Left ventricle myocardium inferior (tissue), 1 donor: ENCODE measurements at regions not wholly inside any gene's neighbourhood (a gene's known extent, or its start where the extent isn't known, plus 50 kb on each side); places are given as distances from the start of the nearest gene placed in this dataset.
A peak's percentile ranks its signal among the peaks of the same experiment; 100 is the strongest.

ENCODE experiments used
- DNase-seq: peaks from one replicate; pipeline ENCODE4 v3.0.0-alpha.2; 2020
- H3K27ac ChIP-seq: fragments of 200-600 bp; replicated peaks from 2 replicates; pipeline ENCODE4 v1.8.0; 2021
- H3K27me3 ChIP-seq: fragments of 200-600 bp; 2 replicates; pipeline ENCODE4 v1.8.0; 2021; ENCODE audit warnings: low read depth
- H3K36me3 ChIP-seq: fragments of 200-600 bp; 2 replicates; pipeline ENCODE4 v1.8.0; 2021
- H3K4me1 ChIP-seq: fragments of 200-600 bp; 2 replicates; pipeline ENCODE4 v1.8.0; 2021
- H3K4me3 ChIP-seq: fragments of 200-600 bp; 2 replicates; pipeline ENCODE4 v1.8.0; 2021; ENCODE audit warnings: mild to moderate bottlenecking, moderate library complexity
- H3K9me3 ChIP-seq: fragments of 200-600 bp; replicated peaks from 2 replicates; pipeline ENCODE4 v1.8.0; 2021
- intact Hi-C: fragments of 100-400 bp; cut with micrococcal nuclease; formaldehyde crosslinking; loops from one replicate; pipeline ENCODE4 v1.11.0; 2022
- TF ChIP-seq, protein P1 (sequence below): fragments of 200-600 bp; IDR thresholded peaks from 2 replicates; pipeline ENCODE4 v1.8.0; 2021; ENCODE audit warnings: antibody characterized with exemption, mild to moderate bottlenecking, borderline replicate concordance
- donor health status: DM: no; HTN: yes; CAD: no; lungs with severe emphysema.

DNA sequence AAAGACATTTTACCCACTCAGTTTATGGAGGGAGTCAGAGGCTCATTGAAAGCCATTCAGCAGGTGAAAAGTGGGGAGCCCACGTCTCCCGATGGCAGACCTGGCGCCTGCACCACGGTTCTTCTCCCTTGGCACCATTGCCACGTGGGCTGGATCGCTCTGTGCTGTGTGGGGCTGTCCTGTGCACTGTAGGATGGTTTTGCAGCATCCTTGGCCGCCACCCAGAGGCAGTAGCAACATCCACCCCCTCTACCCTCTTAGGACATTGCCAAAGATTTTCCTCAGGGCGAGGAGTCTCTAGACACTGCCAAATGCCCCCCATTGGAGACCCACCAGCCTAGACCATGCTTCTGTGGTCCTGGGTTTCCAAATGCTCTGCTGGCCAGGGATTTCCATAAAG is 60.2 kb downstream of the SYNE3 start:
- Histone ChIP-seq H3K4me3 (no peak overlapping the region), H3K4me1 (peaks cover 34% of the 10 kb centered on the region), H3K27me3 (no peaks in the 10 kb centered on the region), H3K27ac (no peak overlapping the region), H3K36me3 (peaks cover 27% of the 10 kb centered on the region), H3K9me3 (no peaks in the 10 kb centered on the region)
- TF ChIP-seq, protein P1, sequence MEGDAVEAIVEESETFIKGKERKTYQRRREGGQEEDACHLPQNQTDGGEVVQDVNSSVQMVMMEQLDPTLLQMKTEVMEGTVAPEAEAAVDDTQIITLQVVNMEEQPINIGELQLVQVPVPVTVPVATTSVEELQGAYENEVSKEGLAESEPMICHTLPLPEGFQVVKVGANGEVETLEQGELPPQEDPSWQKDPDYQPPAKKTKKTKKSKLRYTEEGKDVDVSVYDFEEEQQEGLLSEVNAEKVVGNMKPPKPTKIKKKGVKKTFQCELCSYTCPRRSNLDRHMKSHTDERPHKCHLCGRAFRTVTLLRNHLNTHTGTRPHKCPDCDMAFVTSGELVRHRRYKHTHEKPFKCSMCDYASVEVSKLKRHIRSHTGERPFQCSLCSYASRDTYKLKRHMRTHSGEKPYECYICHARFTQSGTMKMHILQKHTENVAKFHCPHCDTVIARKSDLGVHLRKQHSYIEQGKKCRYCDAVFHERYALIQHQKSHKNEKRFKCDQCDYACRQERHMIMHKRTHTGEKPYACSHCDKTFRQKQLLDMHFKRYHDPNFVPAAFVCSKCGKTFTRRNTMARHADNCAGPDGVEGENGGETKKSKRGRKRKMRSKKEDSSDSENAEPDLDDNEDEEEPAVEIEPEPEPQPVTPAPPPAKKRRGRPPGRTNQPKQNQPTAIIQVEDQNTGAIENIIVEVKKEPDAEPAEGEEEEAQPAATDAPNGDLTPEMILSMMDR: no peak
- intact Hi-C loops: no loop called here
- DNase-seq: no peak

- H3K9me3 ChIP-seq: no peaks in the 10 kb centered on the region
- TF ChIP-seq, protein P1: no peak
- no peaks in the 10 kb centered on the region for H3K27me3 ChIP-seq
- peaks cover 27% of the 10 kb centered on the region for H3K4me1 ChIP-seq
- no peak overlapping the region for H3K4me3 ChIP-seq
- no peak overlapping the region for H3K27ac ChIP-seq
- no peak for DNase-seq
- peaks cover 35% of the 10 kb centered on the region for H3K36me3 ChIP-seq
- intact Hi-C loops: no loop called here
Observed at GRCh38 chr14:95455246-95455645, 61.2 kb downstream of the SYNE3 start.

DNA sequence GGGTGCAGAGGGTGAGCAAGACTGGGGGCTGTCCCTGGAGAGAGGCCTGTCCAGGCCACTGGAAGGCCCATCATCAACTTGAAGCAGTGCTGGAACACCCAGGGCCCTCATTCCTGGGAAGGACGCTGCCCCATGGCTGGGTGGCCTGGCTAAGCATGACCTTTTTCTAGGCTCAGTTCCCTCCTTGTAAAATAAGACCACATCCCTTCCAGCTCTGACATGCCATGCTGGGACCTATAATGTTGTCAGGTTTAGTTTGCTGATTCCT is 62.8 kb downstream of the SYNE3 start:
- Histone ChIP-seq H3K36me3 (peaks cover 51% of the 10 kb centered on the region), H3K9me3 (no peaks in the 10 kb centered on the region), H3K4me1 (peaks cover 20% of the 10 kb centered on the region), H3K27me3 (no peaks in the 10 kb centered on the region), H3K27ac (peak overlapping the region; percentile 46), H3K4me3 (no peak overlapping the region)
- TF ChIP-seq, protein P1: no peak
- DNase-seq: no peak
- intact Hi-C loops: no loop called here

GRCh38 chr14:95452893-95453712 is 63.3 kb downstream of the SYNE3 start:
- Histone ChIP-seq H3K4me1 (peaks cover 17% of the 10 kb centered on the region), H3K9me3 (no peaks in the 10 kb centered on the region), H3K27ac (peak overlapping the region; percentile 46), H3K4me3 (no peak overlapping the region), H3K27me3 (no peaks in the 10 kb centered on the region), H3K36me3 (peaks cover 56% of the 10 kb centered on the region)
- intact Hi-C loops: no loop called here
- no peak for DNase-seq
- TF ChIP-seq, protein P1: no peak

DNA sequence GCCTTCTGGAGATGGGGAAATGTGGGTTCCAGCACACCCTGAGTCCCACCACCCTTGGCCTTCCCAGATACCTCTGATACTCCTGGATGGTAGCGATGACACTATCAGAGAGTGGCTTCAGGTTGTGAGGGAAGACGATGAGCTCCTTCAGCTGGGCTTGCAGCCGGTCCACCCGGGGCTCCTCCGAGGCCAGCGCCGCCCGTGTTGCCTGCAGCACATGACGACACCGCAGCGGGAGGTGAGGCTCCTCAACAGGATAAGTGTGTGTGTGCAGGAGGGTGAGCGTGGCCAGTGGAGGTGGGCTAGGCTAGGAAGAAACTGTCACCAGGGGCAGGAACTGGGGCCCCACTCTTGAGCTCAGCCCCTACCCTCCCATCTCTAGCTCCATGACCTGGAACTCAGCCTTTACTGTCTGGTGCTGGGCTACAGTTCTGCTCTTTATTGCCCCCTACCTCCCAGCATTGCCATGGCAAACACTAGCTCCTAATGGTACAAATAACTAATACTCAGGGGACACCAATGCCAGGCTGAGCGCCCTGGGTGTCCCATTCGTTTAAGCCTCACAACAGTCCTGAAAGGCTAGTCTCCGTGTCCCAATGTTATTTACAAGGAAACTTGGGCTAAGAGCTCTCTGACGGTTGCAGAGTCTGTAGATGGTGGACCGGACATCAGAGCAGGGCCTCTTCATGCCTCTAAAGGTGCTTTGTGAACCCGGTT is 64.1 kb downstream of the SYNE3 start:
- Histone ChIP-seq H3K36me3 (peaks cover 63% of the 10 kb centered on the region), H3K27ac (peak overlapping the region; percentile 46), H3K27me3 (no peaks in the 10 kb centered on the region), H3K9me3 (no peaks in the 10 kb centered on the region), H3K4me3 (no peak overlapping the region), H3K4me1 (peaks cover 9% of the 10 kb centered on the region)
- DNase-seq: no peak
- TF ChIP-seq, protein P1: peak; percentile 43
- intact Hi-C loops: no loop called here
